ENCODE measurements at regions not wholly inside any gene's neighbourhood (a gene's known extent, or its start where the extent isn't known, plus 50 kb on each side); places are given as distances from the start of the nearest gene placed in this dataset.

GRCh38 chr3:147213633-147214032 is 192.7 kb downstream of the ZIC4 start:
- Histone ChIP-seq H3K27ac (ENCODE audit: low read length) (no peak overlapping the region), H3K4me2 (ENCODE audit: insufficient read depth, low read length) (no peak overlapping the region), H3K4me3 (ENCODE audit: low read depth in 1 of 2, low read length in 2 of 2) (no peak overlapping the region), H3K79me2 (ENCODE audit: insufficient read depth, low read length) (no peaks in the 10 kb centered on the region), H3K4me1 (ENCODE audit: insufficient read depth, low read length) (no peaks in the 10 kb centered on the region), H3K9me3 (ENCODE audit: insufficient read depth, low read length, severe bottlenecking) (no peaks in the 10 kb centered on the region), H3K36me3 (ENCODE audit: insufficient read depth, low read length) (no peaks in the 10 kb centered on the region), H2AFZ (ENCODE audit: low read depth, low read length) (no peak overlapping the region), H3K27me3 (ENCODE audit: insufficient read depth, low read length, poor library complexity) (no peaks in the 10 kb centered on the region), H3K9ac (ENCODE audit: low read depth, low read length) (no peak overlapping the region), H4K20me1 (ENCODE audit: insufficient read depth, low read length) (no peaks in the 10 kb centered on the region)
- TF ChIP-seq CTCF (IDR thresholded peaks at IDR 0.05; ENCODE audit: borderline replicate concordance, extremely low read depth, low read length, poor library complexity, severe bottlenecking), result no peak
- no peak for TF ChIP-seq EZH2 (IDR thresholded peaks at IDR 0.05; ENCODE audit: borderline replicate concordance, low read depth, low read length, severe bottlenecking)
- DNase-seq (no peak), ATAC-seq (ENCODE audit: insufficient read depth, low read depth) (no peak)

- Histone ChIP-seq H3K4me1 (ENCODE audit: insufficient read depth, low read length) (peaks cover under 1% of the 10 kb centered on the region), H3K79me2 (ENCODE audit: insufficient read depth, low read length) (no peaks in the 10 kb centered on the region), H3K4me2 (ENCODE audit: insufficient read depth, low read length) (no peak overlapping the region), H3K9ac (ENCODE audit: low read depth, low read length) (no peak overlapping the region), H3K36me3 (ENCODE audit: insufficient read depth, low read length) (no peaks in the 10 kb centered on the region), H3K27ac (ENCODE audit: low read length) (no peak overlapping the region), H3K4me3 (ENCODE audit: low read depth in 1 of 2, low read length in 2 of 2) (no peak overlapping the region), H3K9me3 (ENCODE audit: insufficient read depth, low read length, severe bottlenecking) (no peaks in the 10 kb centered on the region), H4K20me1 (ENCODE audit: insufficient read depth, low read length) (no peaks in the 10 kb centered on the region), H2AFZ (ENCODE audit: low read depth, low read length) (no peak overlapping the region), H3K27me3 (ENCODE audit: insufficient read depth, low read length, poor library complexity) (no peaks in the 10 kb centered on the region)
- ATAC-seq (ENCODE audit: insufficient read depth, low read depth) (no peak), DNase-seq (no peak)
- TF ChIP-seq EZH2 (IDR thresholded peaks at IDR 0.05; ENCODE audit: borderline replicate concordance, low read depth, low read length, severe bottlenecking) (no peak), CTCF (IDR thresholded peaks at IDR 0.05; ENCODE audit: borderline replicate concordance, extremely low read depth, low read length, poor library complexity, severe bottlenecking) (no peak)
These were observed 195.7 kb downstream of the ZIC4 start for GRCh38 chr3:147210676-147211075.

- Histone ChIP-seq H2AFZ (ENCODE audit: low read depth, low read length) (no peak overlapping the region), H3K79me2 (ENCODE audit: insufficient read depth, low read length) (no peaks in the 10 kb centered on the region), H3K4me1 (ENCODE audit: insufficient read depth, low read length) (peaks cover 8% of the 10 kb centered on the region), H3K4me3 (ENCODE audit: low read depth in 1 of 2, low read length in 2 of 2) (no peak overlapping the region), H4K20me1 (ENCODE audit: insufficient read depth, low read length) (no peaks in the 10 kb centered on the region), H3K27me3 (ENCODE audit: insufficient read depth, low read length, poor library complexity) (no peaks in the 10 kb centered on the region), H3K36me3 (ENCODE audit: insufficient read depth, low read length) (no peaks in the 10 kb centered on the region), H3K4me2 (ENCODE audit: insufficient read depth, low read length) (no peak overlapping the region), H3K27ac (ENCODE audit: low read length) (no peak overlapping the region), H3K9ac (ENCODE audit: low read depth, low read length) (no peak overlapping the region), H3K9me3 (ENCODE audit: insufficient read depth, low read length, severe bottlenecking) (no peaks in the 10 kb centered on the region)
- no peak for TF ChIP-seq EZH2 (IDR thresholded peaks at IDR 0.05; ENCODE audit: borderline replicate concordance, low read depth, low read length, severe bottlenecking)
- no peak for TF ChIP-seq CTCF (IDR thresholded peaks at IDR 0.05; ENCODE audit: borderline replicate concordance, extremely low read depth, low read length, poor library complexity, severe bottlenecking)
- DNase-seq, result no peak
- no peak for ATAC-seq (ENCODE audit: insufficient read depth, low read depth)
These were observed 205.3 kb downstream of the ZIC4 start for GRCh38 chr3:147201086-147201485.

- no peak overlapping the region for H3K4me2 ChIP-seq (ENCODE audit: insufficient read depth, low read length)
- peaks cover 6% of the 10 kb centered on the region for H3K4me1 ChIP-seq (ENCODE audit: insufficient read depth, low read length)
- H3K4me3 ChIP-seq (ENCODE audit: low read depth in 1 of 2, low read length in 2 of 2), result no peak overlapping the region
- TF ChIP-seq EZH2 (IDR thresholded peaks at IDR 0.05; ENCODE audit: borderline replicate concordance, low read depth, low read length, severe bottlenecking), result no peak
- no peak for TF ChIP-seq CTCF (IDR thresholded peaks at IDR 0.05; ENCODE audit: borderline replicate concordance, extremely low read depth, low read length, poor library complexity, severe bottlenecking)
- H3K27ac ChIP-seq (ENCODE audit: low read length), result no peak overlapping the region
- no peaks in the 10 kb centered on the region for H3K36me3 ChIP-seq (ENCODE audit: insufficient read depth, low read length)
- ATAC-seq (ENCODE audit: insufficient read depth, low read depth) (no peak), DNase-seq (no peak)
- no peaks in the 10 kb centered on the region for H3K9me3 ChIP-seq (ENCODE audit: insufficient read depth, low read length, severe bottlenecking)
- H3K27me3 ChIP-seq (ENCODE audit: insufficient read depth, low read length, poor library complexity), result no peaks in the 10 kb centered on the region
- no peaks in the 10 kb centered on the region for H3K79me2 ChIP-seq (ENCODE audit: insufficient read depth, low read length)
- no peak overlapping the region for H3K9ac ChIP-seq (ENCODE audit: low read depth, low read length)
- no peaks in the 10 kb centered on the region for H4K20me1 ChIP-seq (ENCODE audit: insufficient read depth, low read length)
- H2AFZ ChIP-seq (ENCODE audit: low read depth, low read length), result peak overlapping the region; percentile 5; the same call in 1 of the 2 replicates
These were observed 205.8 kb downstream of the ZIC4 start for GRCh38 chr3:147200545-147200944.
